IMR-90 (cell line): ENCODE measurements at regions not wholly inside any gene's neighbourhood (a gene's known extent, or its start where the extent isn't known, plus 50 kb on each side); places are given as distances from the start of the nearest gene placed in this dataset.

Experiments used
- ATAC-seq: fragments of 200-7000 bp; cut with Tn5 transposase; 2 replicates; pipeline ENCODE4 v1.9.1; 2020; ENCODE audit warnings: low read depth, mild to moderate bottlenecking, moderate library complexity
- BruUV-seq: library from RNA; stranded (reverse); fragments of 400-500 nt; replicated peaks from 2 replicates; lab custom pipeline; 2021; lab: Mats Ljungman, UMichigan
- CTCF ChIA-PET: fragments of 300-600 bp; formaldehyde crosslinking; extraction: SDS; loops from one replicate; lab custom pipeline; 2021; ENCODE audit warnings: antibody characterized with exemption; lab: Yijun Ruan, JAX
- POLR2A ChIA-PET: fragments of 300-600 bp; sonication (Branson Sonifier 250); formaldehyde crosslinking; loops from one replicate; lab custom pipeline; 2022; ENCODE audit warnings: antibody characterized with exemption; ENCODE audit not compliant: unreplicated experiment; lab: Charles Lee
- DNase-seq: peaks from one replicate; pipeline ENCODE4 v3.0.0; 2013
- H2AFZ ChIP-seq: replicated peaks from 2 replicates; pipeline ENCODE3; 2013; ENCODE audit warnings: low read length, mild to moderate bottlenecking; ENCODE audit not compliant: poor library complexity
- H2AK5ac ChIP-seq: 2 replicates; pipeline ENCODE4 v1.6.1; 2013; ENCODE audit warnings: low read depth, low read length, inconsistent platforms
- H2AK9ac ChIP-seq: replicated peaks from 2 replicates; pipeline ENCODE3; 2013; ENCODE audit warnings: mild to moderate bottlenecking, low read depth, low read length, moderate library complexity; ENCODE audit not compliant: poor library complexity
- H2BK120ac ChIP-seq: 2 replicates; pipeline ENCODE4 v1.6.1; 2013; ENCODE audit warnings: low read depth, low read length, inconsistent platforms
- H2BK15ac ChIP-seq: 3 replicates; pipeline ENCODE4 v1.6.1; 2013; ENCODE audit warnings: low read depth, low read length, inconsistent platforms
- H2BK20ac ChIP-seq: 2 replicates; pipeline ENCODE4 v1.6.1; 2013; ENCODE audit warnings: low read depth, mild to moderate bottlenecking, inconsistent platforms, low read length, moderate library complexity
- H2BK5ac ChIP-seq: 2 replicates; pipeline ENCODE4 v1.6.1; 2013; ENCODE audit warnings: mild to moderate bottlenecking, low read depth, low read length, inconsistent platforms; ENCODE audit not compliant: poor library complexity, severe bottlenecking
- H3K14ac ChIP-seq: replicated peaks from 2 replicates; pipeline ENCODE4 v1.6.1; 2013; ENCODE audit warnings: low read depth, low read length, inconsistent platforms
- H3K18ac ChIP-seq: 2 replicates; pipeline ENCODE4 v1.6.1; 2013; ENCODE audit warnings: low read depth, low read length, control low read depth
- H3K23ac ChIP-seq: 2 replicates; pipeline ENCODE4 v1.6.1; 2013; ENCODE audit warnings: low read depth, low read length, inconsistent platforms
- H3K27ac ChIP-seq: 2 replicates; pipeline ENCODE4 v1.5.1; 2013; ENCODE audit warnings: mild to moderate bottlenecking, control low read depth, low read length; ENCODE audit not compliant: insufficient read depth
- H3K27me3 ChIP-seq: 2 replicates; pipeline ENCODE4 v1.6.1; 2013; ENCODE audit warnings: low read length; ENCODE audit not compliant: control insufficient read depth, insufficient read depth
- H3K36me3 ChIP-seq: 2 replicates; pipeline ENCODE4 v1.6.1; 2013; ENCODE audit warnings: low read length, mixed read lengths; ENCODE audit not compliant: control insufficient read depth, insufficient read depth
- H3K4ac ChIP-seq: 2 replicates; pipeline ENCODE4 v1.6.1; 2013; ENCODE audit warnings: low read depth, low read length, inconsistent platforms
- H3K4me1 ChIP-seq: 2 replicates; pipeline ENCODE4 v1.6.1; 2013; ENCODE audit warnings: low read length, mixed read lengths; ENCODE audit not compliant: control insufficient read depth, insufficient read depth
- H3K4me2 ChIP-seq: 2 replicates; pipeline ENCODE4 v1.6.1; 2013; ENCODE audit warnings: low read depth, mild to moderate bottlenecking, control low read depth, low read length, moderate library complexity
- H3K4me3 ChIP-seq: 2 replicates; pipeline ENCODE4 v1.5.1; 2013; ENCODE audit warnings: low read depth, mild to moderate bottlenecking, control low read depth, low read length, moderate library complexity; ENCODE audit not compliant: insufficient read depth
- H3K56ac ChIP-seq: 2 replicates; pipeline ENCODE4 v1.6.1; 2013; ENCODE audit warnings: low read length, inconsistent platforms; ENCODE audit not compliant: insufficient read depth; ENCODE audit errors: extremely low read depth
- H3K79me1 ChIP-seq, 2 experiments: 2 replicates each; pipeline ENCODE4 v1.6.1; 2013; ENCODE audit warnings: low read length in 2 of 2, inconsistent platforms in 1 of 2, low read depth in 1 of 2
- H3K9ac ChIP-seq: 2 replicates; pipeline ENCODE4 v1.6.1; 2013; ENCODE audit warnings: low read depth, low read length, control low read depth
- H3K9me1 ChIP-seq: 2 replicates; pipeline ENCODE4 v1.6.1; 2013; ENCODE audit warnings: low read length, inconsistent platforms; ENCODE audit not compliant: insufficient read depth
- H3K9me3 ChIP-seq: 2 replicates; pipeline ENCODE4 v1.6.1; 2013; ENCODE audit warnings: low read length; ENCODE audit not compliant: control insufficient read depth, insufficient read depth
- H4K20me1 ChIP-seq: 2 replicates; pipeline ENCODE4 v1.6.1; 2013; ENCODE audit warnings: low read length, inconsistent platforms; ENCODE audit not compliant: insufficient read depth
- H4K5ac ChIP-seq: 2 replicates; pipeline ENCODE4 v1.6.1; 2013; ENCODE audit warnings: mild to moderate bottlenecking, low read depth, low read length, control low read depth
- H4K8ac ChIP-seq, 2 experiments: 2 replicates each; pipeline ENCODE4 v1.6.1; 2013; ENCODE audit warnings: low read depth in 2 of 2, low read length in 2 of 2, control low read depth in 1 of 2, inconsistent platforms in 1 of 2
- H4K91ac ChIP-seq: 2 replicates; pipeline ENCODE4 v1.6.1; 2013; ENCODE audit warnings: low read depth, low read length, inconsistent platforms; ENCODE audit not compliant: insufficient read depth
- MXI1 ChIP-seq: IDR thresholded peaks from 2 replicates; pipeline ENCODE4 v1.6.1; 2012; ENCODE audit warnings: low read depth, mild to moderate bottlenecking, low read length, moderate library complexity, borderline replicate concordance
- WGBS, 2 experiments: methylation state at CpG; one replicate each; pipeline versions ENCODE4 v1.1.5 to v1.1.7; 2013; ENCODE audit warnings: missing lambda C conversion rate in 2 of 2; ENCODE audit not compliant: insufficient read length in 1 of 2; ENCODE audit errors: extremely low coverage in 2 of 2; 5-methylcytosine and 5-hydroxymethylcytosine counted together
- dilution Hi-C: fragments of 300-500 bp; cut with HindIII; formaldehyde crosslinking; loops from one replicate; pipeline ENCODE4 v1.14.3; 2018; ENCODE audit warnings: low sequenced_read_pairs; ENCODE audit not compliant: unreplicated experiment
- in situ Hi-C: fragments of 300-500 bp; cut with MboI; formaldehyde crosslinking; loops from 3 replicates; pipeline ENCODE4 v1.14.3; 2019; ENCODE audit warnings: low sequenced_read_pairs, inconsistent platforms, mixed read lengths
- intact Hi-C: fragments of 100-400 bp; cut with micrococcal nuclease; formaldehyde crosslinking; loops from 2 replicates; pipeline ENCODE4 v1.10.0; 2022

DNA sequence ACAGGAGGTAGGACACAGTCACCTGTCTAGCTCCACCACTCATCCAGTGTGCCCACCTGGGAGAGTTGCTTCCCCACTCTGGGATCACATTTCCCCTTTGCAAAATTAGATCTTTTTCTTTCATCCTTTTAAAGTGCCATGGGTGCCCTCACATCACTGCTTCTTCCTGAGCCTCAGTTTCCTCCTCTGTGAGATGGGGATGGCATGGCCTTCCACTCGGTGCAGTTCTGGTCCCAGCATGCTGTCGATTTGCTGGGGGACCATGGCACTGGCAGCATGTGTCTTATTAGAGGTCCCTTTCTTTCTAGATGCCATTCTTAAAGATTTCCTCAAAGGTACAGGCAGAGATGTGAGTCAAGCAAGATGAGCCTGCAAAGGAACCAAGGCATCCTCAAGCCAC lies 158.3 kb upstream of the ZMIZ1 start:
- no peak overlapping the region for H4K5ac ChIP-seq
- no peak overlapping the region for H3K27ac ChIP-seq
- no peak overlapping the region for H2BK20ac ChIP-seq
- H3K23ac ChIP-seq: no peak overlapping the region
- in situ Hi-C loops: no loop called here
- H3K4me1 ChIP-seq: no peaks in the 10 kb centered on the region
- H3K9me1 ChIP-seq: no peaks in the 10 kb centered on the region
- H3K4me3 ChIP-seq: no peak overlapping the region
- H3K18ac ChIP-seq: no peak overlapping the region
- dilution Hi-C loops: no loop called here
- H3K4ac ChIP-seq: no peak overlapping the region
- H3K79me1 ChIP-seq: no peaks in the 10 kb centered on the region
- TF ChIP-seq MXI1: no peak
- 80% methylated on average over 1 of the region's 2 CpGs; no CpG with 5 or more reads in 1 of the 2 experiments for WGBS, 2 experiments
- ATAC-seq (no peak), DNase-seq (no peak)
- H3K27me3 ChIP-seq: peaks cover 76% of the 10 kb centered on the region
- intact Hi-C loops: no loop called here
- CTCF ChIA-PET: no interaction called here
- H4K20me1 ChIP-seq: no peaks in the 10 kb centered on the region
- no peak overlapping the region for H3K9ac ChIP-seq
- no TSS peak for BruUV-seq
- no peak overlapping the region for H3K14ac ChIP-seq
- H3K9me3 ChIP-seq: no peaks in the 10 kb centered on the region
- no peak overlapping the region for H2BK5ac ChIP-seq
- no peak overlapping the region for H2AK9ac ChIP-seq
- H2AFZ ChIP-seq: no peak overlapping the region
- H3K36me3 ChIP-seq: no peaks in the 10 kb centered on the region
- H4K91ac ChIP-seq: no peak overlapping the region
- no peak overlapping the region for H2BK15ac ChIP-seq
- H2BK120ac ChIP-seq: no peak overlapping the region
- H2AK5ac ChIP-seq: no peak overlapping the region
- POLR2A ChIA-PET: no interaction called here
- no peak overlapping the region for H4K8ac ChIP-seq
- H3K56ac ChIP-seq: no peak overlapping the region
- no peak overlapping the region for H3K4me2 ChIP-seq
